Tibial nerve (tissue), 4 donors: ENCODE measurements at regions not wholly inside any gene's neighbourhood (a gene's known extent, or its start where the extent isn't known, plus 50 kb on each side); places are given as distances from the start of the nearest gene placed in this dataset.

ENCODE experiments used
- DNase-seq, 2 donors: peaks; one replicate each; pipeline ENCODE4 v3.0.0-alpha.2; 2019; ENCODE audit warnings: low spot score in 2 of 2
- H3K27ac ChIP-seq, 4 donors: fragments of 200-600 bp; sonication (generic) in 3 of 4; one replicate each; pipeline ENCODE4 v1.5.1; 2017 to 2019; ENCODE audit warnings: mild to moderate bottlenecking in 1 of 4
- H3K27me3 ChIP-seq, 2 donors: fragments of 200-600 bp; sonication (generic) in 1 of 2; one replicate each; pipeline versions ENCODE4 v1.5.1 to v1.6.0; 2017 to 2019
- H3K36me3 ChIP-seq, 3 donors: fragments of 200-600 bp; sonication (generic); one replicate each; pipeline ENCODE4 v1.5.1; 2018 to 2019
- H3K4me1 ChIP-seq, 4 donors: fragments of 200-600 bp; sonication (generic) in 3 of 4; one replicate each; pipeline ENCODE4 v1.5.1; 2017 to 2019
- H3K4me3 ChIP-seq, 4 donors: fragments of 200-600 bp; sonication (generic) in 3 of 4; one replicate each; pipeline ENCODE4 v1.5.1; 2017 to 2019; ENCODE audit warnings: mild to moderate bottlenecking in 1 of 4, moderate library complexity in 1 of 4
- H3K9me3 ChIP-seq, 4 donors: fragments of 200-600 bp; sonication (generic) in 3 of 4; one replicate each; pipeline ENCODE4 v1.5.1; 2017 to 2019
- EP300 ChIP-seq, 2 donors: sonication (generic); formaldehyde crosslinking; IDR thresholded peaks; one replicate each; pipeline ENCODE4 v1.6.1; 2017; ENCODE audit warnings: antibody characterized with exemption in 2 of 2, mild to moderate bottlenecking in 1 of 2
- POLR2A ChIP-seq, 2 donors: fragments of 450-650 bp; IDR thresholded peaks; one replicate each; pipeline ENCODE4 v1.6.1; 2017; ENCODE audit warnings: antibody characterized with exemption in 2 of 2, mild to moderate bottlenecking in 2 of 2, moderate library complexity in 2 of 2
- WGBS, 2 donors: methylation state at CpG; one replicate each; pipeline ENCODE4 v1.1.5; 2018; 5-methylcytosine and 5-hydroxymethylcytosine counted together
- TF ChIP-seq, protein P1 (sequence below), 5 experiments: fragments of 200-600 bp in 3 of 5; fragments of 450-650 bp in 2 of 5; sonication (generic) in 3 of 5; IDR thresholded peaks; one replicate each; pipeline ENCODE4 v1.5.1; 2016 to 2019; ENCODE audit warnings: antibody characterized with exemption in 5 of 5, mild to moderate bottlenecking in 3 of 5, moderate library complexity in 2 of 5

DNA sequence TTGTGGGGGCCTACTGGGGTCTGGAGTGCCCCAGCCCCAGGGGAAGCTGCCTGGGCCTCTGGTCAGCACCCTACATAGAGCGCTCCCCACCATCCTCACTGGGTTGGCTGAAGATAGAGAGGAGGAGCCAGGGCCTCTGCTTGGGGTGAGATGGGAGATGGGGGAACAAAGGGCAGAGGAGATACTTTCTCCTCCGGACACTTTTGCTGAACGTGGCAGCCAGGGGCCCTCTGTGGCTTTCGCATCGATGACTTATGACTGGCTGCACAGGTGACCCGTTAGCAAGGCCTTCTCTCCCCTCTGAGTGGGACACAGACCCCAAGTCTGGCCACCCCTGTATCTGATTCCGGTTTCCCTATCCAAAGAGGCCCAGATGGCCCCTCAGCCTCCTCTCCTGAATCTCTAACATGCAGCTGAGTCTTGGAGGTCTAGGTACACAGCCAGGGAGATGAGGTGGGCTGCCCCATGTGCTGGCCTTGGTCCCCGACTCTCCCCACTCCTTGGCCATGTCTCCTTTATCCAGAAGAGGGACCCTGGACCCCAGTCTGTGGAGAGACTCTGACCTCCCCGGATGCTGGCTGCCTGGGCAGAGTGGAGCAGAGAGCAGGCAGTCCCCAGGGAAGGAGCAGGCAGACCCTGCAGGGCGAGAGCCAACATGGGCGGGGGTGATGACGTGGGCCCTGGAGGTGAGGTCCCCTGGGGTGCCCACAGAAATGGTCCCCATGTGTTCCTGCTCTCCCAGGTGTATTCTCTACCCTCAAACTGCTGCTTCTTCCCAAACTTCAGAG lies 59.3 kb upstream of the NECTIN1 start:
- no peak overlapping the region for H3K4me3 ChIP-seq
- peaks cover 0 to 14% (median 0%) of the 10 kb centered on the region in 4 donors for H3K9me3 ChIP-seq
- 82 to 88% methylated on average over 11 of the region's 12 CpGs for WGBS, 2 donors
- TF ChIP-seq EP300 (IDR thresholded peaks at IDR 0.05): no peak
- TF ChIP-seq, protein P1, sequence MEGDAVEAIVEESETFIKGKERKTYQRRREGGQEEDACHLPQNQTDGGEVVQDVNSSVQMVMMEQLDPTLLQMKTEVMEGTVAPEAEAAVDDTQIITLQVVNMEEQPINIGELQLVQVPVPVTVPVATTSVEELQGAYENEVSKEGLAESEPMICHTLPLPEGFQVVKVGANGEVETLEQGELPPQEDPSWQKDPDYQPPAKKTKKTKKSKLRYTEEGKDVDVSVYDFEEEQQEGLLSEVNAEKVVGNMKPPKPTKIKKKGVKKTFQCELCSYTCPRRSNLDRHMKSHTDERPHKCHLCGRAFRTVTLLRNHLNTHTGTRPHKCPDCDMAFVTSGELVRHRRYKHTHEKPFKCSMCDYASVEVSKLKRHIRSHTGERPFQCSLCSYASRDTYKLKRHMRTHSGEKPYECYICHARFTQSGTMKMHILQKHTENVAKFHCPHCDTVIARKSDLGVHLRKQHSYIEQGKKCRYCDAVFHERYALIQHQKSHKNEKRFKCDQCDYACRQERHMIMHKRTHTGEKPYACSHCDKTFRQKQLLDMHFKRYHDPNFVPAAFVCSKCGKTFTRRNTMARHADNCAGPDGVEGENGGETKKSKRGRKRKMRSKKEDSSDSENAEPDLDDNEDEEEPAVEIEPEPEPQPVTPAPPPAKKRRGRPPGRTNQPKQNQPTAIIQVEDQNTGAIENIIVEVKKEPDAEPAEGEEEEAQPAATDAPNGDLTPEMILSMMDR (IDR thresholded peaks at IDR 0.05): no peak
- no peak for TF ChIP-seq POLR2A (IDR thresholded peaks at IDR 0.05)
- peaks cover 0 to 23% (median 0%) of the 10 kb centered on the region in 4 donors for H3K4me1 ChIP-seq
- no peak for DNase-seq
- no peaks in the 10 kb centered on the region for H3K27me3 ChIP-seq
- H3K27ac ChIP-seq: no peak overlapping the region
- H3K36me3 ChIP-seq: no peaks in the 10 kb centered on the region

DNA sequence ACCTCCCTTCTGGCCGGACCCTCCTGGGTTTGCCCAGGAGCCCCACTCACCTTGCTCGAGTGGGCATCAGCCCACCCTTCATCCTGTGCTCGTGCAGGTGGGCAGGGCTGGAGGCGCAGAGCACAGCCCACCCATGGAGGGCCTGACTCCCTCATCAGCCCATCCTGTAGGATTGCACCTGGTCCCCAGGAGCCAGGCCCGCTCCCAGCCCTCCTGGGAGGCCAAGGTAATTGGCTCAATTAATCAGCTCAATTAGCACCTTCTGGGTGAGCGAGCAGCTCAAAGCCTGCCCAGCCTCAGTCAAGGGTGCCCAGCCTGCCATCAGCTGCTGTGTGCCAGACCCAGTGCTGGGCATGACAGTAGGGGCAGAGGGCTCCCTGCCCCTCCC lies 58.1 kb upstream of the NECTIN1 start:
- no peak for DNase-seq
- H3K27ac ChIP-seq: no peak overlapping the region
- no peaks in the 10 kb centered on the region for H3K36me3 ChIP-seq
- H3K4me3 ChIP-seq: no peak overlapping the region
- peaks cover 0 to 22% (median 0%) of the 10 kb centered on the region in 4 donors for H3K4me1 ChIP-seq
- no peak for TF ChIP-seq EP300 (IDR thresholded peaks at IDR 0.05)
- TF ChIP-seq POLR2A (IDR thresholded peaks at IDR 0.05): no peak
- TF ChIP-seq, protein P1 (IDR thresholded peaks at IDR 0.05): no peak
- peaks cover 0 to 9% of the 10 kb centered on the region in 2 donors for H3K27me3 ChIP-seq
- WGBS, 2 donors: 71 to 80% methylated on average over 5 to 6 of the region's 6 CpGs
- peaks cover 0 to 14% (median 0%) of the 10 kb centered on the region in 4 donors for H3K9me3 ChIP-seq

DNA sequence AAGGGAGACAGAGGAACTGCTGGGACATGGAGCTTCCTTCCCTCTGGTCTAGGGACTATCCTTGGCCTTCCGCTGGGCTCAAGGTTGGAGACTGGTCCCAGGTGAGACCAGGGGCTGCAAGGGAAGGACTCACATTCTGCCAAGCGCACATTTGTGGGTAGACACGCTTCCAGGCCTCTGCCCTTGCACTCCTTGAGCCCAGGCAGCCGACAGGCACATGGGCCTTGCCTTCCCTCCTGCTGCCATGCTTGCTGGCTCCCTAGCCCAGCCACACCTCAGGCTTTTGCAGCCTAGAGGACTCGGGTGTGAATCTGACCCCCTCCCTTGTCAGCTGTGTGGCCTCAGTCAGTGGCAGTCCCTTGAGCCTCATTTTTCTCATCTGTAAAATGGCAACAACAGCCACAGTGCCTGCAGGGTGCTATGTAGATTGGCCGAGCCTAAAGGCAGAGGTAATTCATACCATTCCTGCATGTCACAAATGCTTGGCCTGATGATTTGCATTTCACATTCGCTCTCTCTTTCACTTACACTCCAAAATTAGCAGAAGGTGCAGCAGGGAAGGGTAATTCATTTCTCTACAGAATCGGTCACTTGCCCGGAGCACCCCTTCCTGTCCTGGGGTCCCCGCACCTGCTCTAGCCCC lies 57.6 kb upstream of the NECTIN1 start:
- no peak overlapping the region for H3K4me3 ChIP-seq
- 89 to 91% methylated on average over 10 of the region's 10 CpGs for WGBS, 2 donors
- TF ChIP-seq, protein P1 (IDR thresholded peaks at IDR 0.05): no peak
- no peak for TF ChIP-seq EP300 (IDR thresholded peaks at IDR 0.05)
- no peak for TF ChIP-seq POLR2A (IDR thresholded peaks at IDR 0.05)
- H3K27me3 ChIP-seq: peaks cover 0 to 9% of the 10 kb centered on the region in 2 donors
- H3K36me3 ChIP-seq: no peaks in the 10 kb centered on the region
- DNase-seq: no peak
- peaks cover 0 to 21% (median 0%) of the 10 kb centered on the region in 4 donors for H3K4me1 ChIP-seq
- H3K9me3 ChIP-seq: peaks cover 0 to 14% (median 0%) of the 10 kb centered on the region in 4 donors
- no peak overlapping the region for H3K27ac ChIP-seq

DNA sequence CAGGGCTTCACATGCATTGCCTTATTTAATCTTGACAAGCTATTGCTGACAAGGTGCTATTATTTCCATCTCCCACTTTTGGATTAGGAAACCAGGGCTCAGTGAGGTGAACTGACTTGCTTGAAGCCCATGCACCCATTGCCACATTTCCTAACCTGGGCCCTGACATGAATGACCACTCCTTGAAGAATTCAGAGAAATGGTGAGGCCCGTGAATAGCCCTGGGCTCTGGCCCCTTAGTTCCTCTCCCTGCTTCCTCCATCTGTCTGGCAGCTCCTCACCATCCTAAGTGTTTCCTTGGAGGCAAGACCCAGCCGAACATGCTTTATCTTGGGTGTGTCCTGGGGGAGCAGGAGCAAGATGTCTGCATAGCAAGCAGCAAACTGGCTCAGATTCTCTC lies 56.1 kb upstream of the NECTIN1 start:
- H3K9me3 ChIP-seq: peaks cover 0 to 14% (median 0%) of the 10 kb centered on the region in 4 donors
- no peak overlapping the region for H3K4me3 ChIP-seq
- H3K27ac ChIP-seq: no peak overlapping the region
- 65 to 86% methylated on average over 2 of the region's 2 CpGs for WGBS, 2 donors
- peaks cover 0 to 18% (median 0%) of the 10 kb centered on the region in 4 donors for H3K4me1 ChIP-seq
- H3K27me3 ChIP-seq: peaks cover 0 to 9% of the 10 kb centered on the region in 2 donors
- DNase-seq: no peak
- no peaks in the 10 kb centered on the region for H3K36me3 ChIP-seq
- TF ChIP-seq EP300 (IDR thresholded peaks at IDR 0.05) (no peak), POLR2A (IDR thresholded peaks at IDR 0.05) (no peak)
- TF ChIP-seq, protein P1 (IDR thresholded peaks at IDR 0.05): no peak

DNA sequence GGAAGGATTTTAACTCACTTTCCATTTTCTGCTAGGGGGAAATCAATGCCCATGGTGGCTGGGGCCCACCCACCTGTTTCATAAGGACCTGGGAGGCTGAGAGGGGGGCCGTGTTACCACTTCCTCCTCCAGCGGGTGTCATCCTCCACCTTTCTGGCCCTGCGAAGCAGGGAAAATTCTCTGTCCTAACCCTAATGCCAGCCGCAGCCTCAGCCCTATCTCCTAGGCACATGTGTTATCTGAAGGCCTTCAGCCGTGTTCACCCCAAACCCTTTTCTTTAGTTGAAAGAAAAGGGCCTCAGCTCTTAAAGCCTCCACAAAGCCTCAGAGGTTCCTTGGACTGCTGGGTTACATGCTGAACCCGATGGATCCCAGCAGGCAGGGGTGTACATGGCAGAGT lies 55.4 kb upstream of the NECTIN1 start:
- DNase-seq: no peak
- Histone ChIP-seq H3K36me3 (no peaks in the 10 kb centered on the region), H3K27ac (no peak overlapping the region), H3K27me3 (peaks cover 0 to 9% of the 10 kb centered on the region in 2 donors), H3K9me3 (peaks cover 0 to 14% (median 0%) of the 10 kb centered on the region in 4 donors), H3K4me3 (no peak overlapping the region), H3K4me1 (peaks cover 0 to 25% (median 0%) of the 10 kb centered on the region in 4 donors)
- TF ChIP-seq POLR2A (IDR thresholded peaks at IDR 0.05) (no peak), EP300 (IDR thresholded peaks at IDR 0.05) (no peak)
- TF ChIP-seq, protein P1 (IDR thresholded peaks at IDR 0.05): no peak
- 82 to 90% methylated on average over 6 of the region's 6 CpGs for WGBS, 2 donors
